ENCODE measurements at regions not wholly inside any gene's neighbourhood (a gene's known extent, or its start where the extent isn't known, plus 50 kb on each side); places are given as distances from the start of the nearest gene placed in this dataset.

GRCh38 chr1:30475966-30476365 lies 247.4 kb downstream of the MATN1 start:
- H3F3A ChIP-seq (ENCODE audit: low read depth) = no peaks in the 10 kb centered on the region
- H3K9me2 ChIP-seq (replicated peaks; ENCODE audit: low read depth, low read length) = no peaks in the 10 kb centered on the region
- no peaks in the 10 kb centered on the region for H3K36me3 ChIP-seq (ENCODE audit: insufficient read depth, low read length)
- H3K4me1 ChIP-seq (ENCODE audit: insufficient read depth, low read length, poor library complexity, severe bottlenecking) = no peaks in the 10 kb centered on the region
- TF ChIP-seq EZH2phosphoT487 (IDR thresholded peaks at IDR 0.05; ENCODE audit: borderline replicate concordance) (no peak), CTCF (conservative IDR thresholded peaks at IDR 0.05; ENCODE audit: low read length) (no peak)
- no peak overlapping the region for H3K9ac ChIP-seq (ENCODE audit: low read depth, low read length, poor library complexity, severe bottlenecking)
- no peak overlapping the region for H3K4me3 ChIP-seq (ENCODE audit: low read length, poor library complexity, severe bottlenecking)
- no peak overlapping the region for H2AFZ ChIP-seq (ENCODE audit: low read length)
- H3K27me3 ChIP-seq (ENCODE audit: insufficient read depth, low read length, poor library complexity, severe bottlenecking) = no peaks in the 10 kb centered on the region
- no peak overlapping the region for H3K4me2 ChIP-seq (ENCODE audit: low read depth, low read length, poor library complexity, severe bottlenecking)
- H4K20me1 ChIP-seq (ENCODE audit: insufficient read depth, low read length, poor library complexity, severe bottlenecking) = no peaks in the 10 kb centered on the region
- H3K9me3 ChIP-seq (ENCODE audit: insufficient read depth, low read depth, low read length) = peaks cover 6% of the 10 kb centered on the region; the same call in 1 of the 2 replicates
- H3K79me2 ChIP-seq (ENCODE audit: insufficient read depth, low read length) = no peaks in the 10 kb centered on the region

DNA sequence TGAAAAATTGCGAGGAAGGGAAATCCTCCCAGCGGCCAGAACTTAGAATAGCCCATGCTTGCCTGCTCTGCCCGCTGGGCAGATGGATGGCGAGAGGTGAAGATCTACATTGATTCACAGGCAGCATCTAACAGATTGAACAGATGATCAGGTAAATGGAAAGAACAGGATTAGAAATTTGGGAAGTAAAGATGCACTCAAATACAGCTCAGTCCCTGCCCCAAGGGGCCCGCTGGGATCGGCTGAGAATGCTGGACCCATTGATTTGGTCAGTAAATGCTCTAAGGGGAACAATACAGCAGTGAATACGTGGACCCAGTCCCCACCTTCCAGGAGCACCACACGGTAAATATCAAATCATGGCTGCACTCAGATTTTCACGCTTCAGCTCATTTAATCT lies 248.2 kb downstream of the MATN1 start:
- no peaks in the 10 kb centered on the region for H3K4me1 ChIP-seq (ENCODE audit: insufficient read depth, low read length, poor library complexity, severe bottlenecking)
- no peak overlapping the region for H3K4me2 ChIP-seq (ENCODE audit: low read depth, low read length, poor library complexity, severe bottlenecking)
- H3F3A ChIP-seq (ENCODE audit: low read depth) = no peaks in the 10 kb centered on the region
- no peak overlapping the region for H3K4me3 ChIP-seq (ENCODE audit: low read length, poor library complexity, severe bottlenecking)
- H3K36me3 ChIP-seq (ENCODE audit: insufficient read depth, low read length) = no peaks in the 10 kb centered on the region
- H3K9me3 ChIP-seq (ENCODE audit: insufficient read depth, low read depth, low read length) = peaks cover 6% of the 10 kb centered on the region; the same call in 1 of the 2 replicates
- no peaks in the 10 kb centered on the region for H3K27me3 ChIP-seq (ENCODE audit: insufficient read depth, low read length, poor library complexity, severe bottlenecking)
- H4K20me1 ChIP-seq (ENCODE audit: insufficient read depth, low read length, poor library complexity, severe bottlenecking) = no peaks in the 10 kb centered on the region
- H3K9me2 ChIP-seq (replicated peaks; ENCODE audit: low read depth, low read length) = no peaks in the 10 kb centered on the region
- H3K79me2 ChIP-seq (ENCODE audit: insufficient read depth, low read length) = no peaks in the 10 kb centered on the region
- no peak for TF ChIP-seq EZH2phosphoT487 (IDR thresholded peaks at IDR 0.05; ENCODE audit: borderline replicate concordance)
- no peak for TF ChIP-seq CTCF (conservative IDR thresholded peaks at IDR 0.05; ENCODE audit: low read length)
- H2AFZ ChIP-seq (ENCODE audit: low read length) = no peak overlapping the region
- H3K9ac ChIP-seq (ENCODE audit: low read depth, low read length, poor library complexity, severe bottlenecking) = no peak overlapping the region

DNA sequence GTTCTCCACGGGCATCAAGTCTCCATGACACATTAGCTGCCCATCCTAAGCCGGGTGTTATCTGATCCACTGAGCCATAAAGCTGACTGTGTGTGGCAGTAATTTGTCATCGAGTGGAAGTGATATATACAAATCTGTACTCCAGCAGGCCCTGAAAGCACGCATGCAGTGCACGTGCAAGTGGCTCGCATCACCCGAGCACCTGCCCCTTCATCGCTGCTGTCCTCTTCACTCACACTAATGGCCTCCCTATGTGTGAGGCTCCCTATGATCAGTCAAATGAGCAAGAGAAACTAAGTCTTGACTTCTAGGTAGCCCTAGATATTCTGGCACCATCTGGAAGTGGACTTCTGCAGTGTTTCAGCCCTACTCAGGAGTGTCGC lies 248.6 kb downstream of the MATN1 start:
- Histone ChIP-seq H3K9me3 (ENCODE audit: insufficient read depth, low read depth, low read length) (peaks cover 3% of the 10 kb centered on the region; the same call in 1 of the 2 replicates), H3K4me1 (ENCODE audit: insufficient read depth, low read length, poor library complexity, severe bottlenecking) (no peaks in the 10 kb centered on the region), H3K27me3 (ENCODE audit: insufficient read depth, low read length, poor library complexity, severe bottlenecking) (no peaks in the 10 kb centered on the region), H3K4me2 (ENCODE audit: low read depth, low read length, poor library complexity, severe bottlenecking) (no peak overlapping the region), H3K9ac (ENCODE audit: low read depth, low read length, poor library complexity, severe bottlenecking) (no peak overlapping the region), H2AFZ (ENCODE audit: low read length) (no peak overlapping the region), H3K4me3 (ENCODE audit: low read length, poor library complexity, severe bottlenecking) (no peak overlapping the region), H4K20me1 (ENCODE audit: insufficient read depth, low read length, poor library complexity, severe bottlenecking) (no peaks in the 10 kb centered on the region), H3K36me3 (ENCODE audit: insufficient read depth, low read length) (no peaks in the 10 kb centered on the region), H3K9me2 (replicated peaks; ENCODE audit: low read depth, low read length) (no peaks in the 10 kb centered on the region), H3K79me2 (ENCODE audit: insufficient read depth, low read length) (no peaks in the 10 kb centered on the region), H3F3A (ENCODE audit: low read depth) (no peaks in the 10 kb centered on the region)
- no peak for TF ChIP-seq CTCF (conservative IDR thresholded peaks at IDR 0.05; ENCODE audit: low read length)
- no peak for TF ChIP-seq EZH2phosphoT487 (IDR thresholded peaks at IDR 0.05; ENCODE audit: borderline replicate concordance)
